ENCODE measurements at regions not wholly inside any gene's neighbourhood (a gene's known extent, or its start where the extent isn't known, plus 50 kb on each side); places are given as distances from the start of the nearest gene placed in this dataset.

DNA sequence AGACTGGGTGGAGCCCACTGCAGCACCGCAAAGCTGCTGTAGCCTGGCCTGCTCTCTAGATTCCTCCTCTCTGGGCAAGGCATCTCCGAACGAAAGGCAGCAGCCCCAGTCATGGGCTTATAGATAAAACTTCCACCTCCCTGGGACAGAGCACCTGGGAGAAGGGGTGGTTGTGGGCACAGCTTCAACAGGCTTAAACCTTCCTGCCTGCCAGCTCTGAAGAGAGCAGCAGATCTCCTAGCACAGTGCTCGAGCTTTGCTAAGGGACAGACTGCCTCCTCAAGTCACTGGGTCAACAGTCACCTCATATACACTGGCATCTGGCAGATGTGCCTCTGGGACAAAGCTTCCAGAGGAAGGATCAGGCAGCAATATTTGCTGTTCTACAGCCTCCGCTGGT, 117.3 kb downstream of the EHF start:
- TF ChIP-seq POLR2A (IDR thresholded peaks at IDR 0.05) (no peak), CTCF (IDR thresholded peaks at IDR 0.05 in 8 of 11, conservative IDR thresholded peaks at IDR 0.05 in 3 of 11) (no peak)

All from spleen (tissue), 7 donors.